ENCODE measurements at regions not wholly inside any gene's neighbourhood (a gene's known extent, or its start where the extent isn't known, plus 50 kb on each side); places are given as distances from the start of the nearest gene placed in this dataset.

DNA sequence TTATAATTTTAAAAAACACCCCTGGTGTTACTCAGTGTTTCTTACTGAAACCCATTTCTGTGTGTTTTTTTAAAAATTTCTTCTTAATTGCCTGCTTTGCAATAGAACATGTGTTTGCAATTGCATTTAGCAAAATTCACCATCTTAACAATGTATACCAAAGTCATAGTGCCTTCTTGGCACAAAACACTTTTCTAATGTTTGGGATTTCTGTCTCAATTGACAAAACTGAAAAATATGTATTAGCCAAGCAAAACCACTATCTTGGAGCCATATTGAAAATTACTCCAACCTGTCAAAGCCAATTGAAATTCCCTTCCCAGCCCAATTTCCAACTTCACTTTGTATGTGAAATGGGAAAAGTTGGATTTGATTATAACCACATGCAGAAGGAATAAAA lies 88.4 kb upstream of the RSPO3 start:
- TF ChIP-seq, protein P1, sequence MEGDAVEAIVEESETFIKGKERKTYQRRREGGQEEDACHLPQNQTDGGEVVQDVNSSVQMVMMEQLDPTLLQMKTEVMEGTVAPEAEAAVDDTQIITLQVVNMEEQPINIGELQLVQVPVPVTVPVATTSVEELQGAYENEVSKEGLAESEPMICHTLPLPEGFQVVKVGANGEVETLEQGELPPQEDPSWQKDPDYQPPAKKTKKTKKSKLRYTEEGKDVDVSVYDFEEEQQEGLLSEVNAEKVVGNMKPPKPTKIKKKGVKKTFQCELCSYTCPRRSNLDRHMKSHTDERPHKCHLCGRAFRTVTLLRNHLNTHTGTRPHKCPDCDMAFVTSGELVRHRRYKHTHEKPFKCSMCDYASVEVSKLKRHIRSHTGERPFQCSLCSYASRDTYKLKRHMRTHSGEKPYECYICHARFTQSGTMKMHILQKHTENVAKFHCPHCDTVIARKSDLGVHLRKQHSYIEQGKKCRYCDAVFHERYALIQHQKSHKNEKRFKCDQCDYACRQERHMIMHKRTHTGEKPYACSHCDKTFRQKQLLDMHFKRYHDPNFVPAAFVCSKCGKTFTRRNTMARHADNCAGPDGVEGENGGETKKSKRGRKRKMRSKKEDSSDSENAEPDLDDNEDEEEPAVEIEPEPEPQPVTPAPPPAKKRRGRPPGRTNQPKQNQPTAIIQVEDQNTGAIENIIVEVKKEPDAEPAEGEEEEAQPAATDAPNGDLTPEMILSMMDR (IDR thresholded peaks at IDR 0.05): no peak
- TF ChIP-seq POLR2A (IDR thresholded peaks at IDR 0.05): no peak
